ENCODE measurements at regions not wholly inside any gene's neighbourhood (a gene's known extent, or its start where the extent isn't known, plus 50 kb on each side); places are given as distances from the start of the nearest gene placed in this dataset.

DNA sequence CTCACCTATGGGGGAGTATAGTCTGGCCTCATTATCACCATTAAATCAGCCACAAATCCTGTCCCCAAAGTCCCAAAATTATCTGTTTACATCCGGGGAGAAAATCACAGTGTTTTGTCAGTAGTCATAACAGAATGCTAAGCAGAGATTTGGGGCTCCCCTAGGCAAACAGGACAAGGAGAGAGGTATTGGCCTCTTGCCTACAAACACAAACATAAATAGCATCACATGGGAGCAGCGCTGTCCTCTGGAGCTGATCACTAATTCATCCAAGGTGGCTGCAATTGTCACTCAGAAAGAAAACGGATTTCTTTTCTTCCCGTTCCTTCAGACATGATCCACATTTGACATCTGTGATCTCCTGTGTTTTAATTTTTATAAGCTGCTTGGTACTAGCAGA lies 1028.1 kb downstream of the NTRK3 start:
- TF ChIP-seq, protein P1, sequence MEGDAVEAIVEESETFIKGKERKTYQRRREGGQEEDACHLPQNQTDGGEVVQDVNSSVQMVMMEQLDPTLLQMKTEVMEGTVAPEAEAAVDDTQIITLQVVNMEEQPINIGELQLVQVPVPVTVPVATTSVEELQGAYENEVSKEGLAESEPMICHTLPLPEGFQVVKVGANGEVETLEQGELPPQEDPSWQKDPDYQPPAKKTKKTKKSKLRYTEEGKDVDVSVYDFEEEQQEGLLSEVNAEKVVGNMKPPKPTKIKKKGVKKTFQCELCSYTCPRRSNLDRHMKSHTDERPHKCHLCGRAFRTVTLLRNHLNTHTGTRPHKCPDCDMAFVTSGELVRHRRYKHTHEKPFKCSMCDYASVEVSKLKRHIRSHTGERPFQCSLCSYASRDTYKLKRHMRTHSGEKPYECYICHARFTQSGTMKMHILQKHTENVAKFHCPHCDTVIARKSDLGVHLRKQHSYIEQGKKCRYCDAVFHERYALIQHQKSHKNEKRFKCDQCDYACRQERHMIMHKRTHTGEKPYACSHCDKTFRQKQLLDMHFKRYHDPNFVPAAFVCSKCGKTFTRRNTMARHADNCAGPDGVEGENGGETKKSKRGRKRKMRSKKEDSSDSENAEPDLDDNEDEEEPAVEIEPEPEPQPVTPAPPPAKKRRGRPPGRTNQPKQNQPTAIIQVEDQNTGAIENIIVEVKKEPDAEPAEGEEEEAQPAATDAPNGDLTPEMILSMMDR (conservative IDR thresholded peaks at IDR 0.05 in 1 of 2, IDR thresholded peaks at IDR 0.05 in 1 of 2; ENCODE audit: low read depth in 1 of 2, low read length in 2 of 2): no peak
- no peak for TF ChIP-seq EZH2 (IDR thresholded peaks at IDR 0.05; ENCODE audit: low read length, missing control alignments)
